ENCODE measurements at regions not wholly inside any gene's neighbourhood (a gene's known extent, or its start where the extent isn't known, plus 50 kb on each side); places are given as distances from the start of the nearest gene placed in this dataset.

DNA sequence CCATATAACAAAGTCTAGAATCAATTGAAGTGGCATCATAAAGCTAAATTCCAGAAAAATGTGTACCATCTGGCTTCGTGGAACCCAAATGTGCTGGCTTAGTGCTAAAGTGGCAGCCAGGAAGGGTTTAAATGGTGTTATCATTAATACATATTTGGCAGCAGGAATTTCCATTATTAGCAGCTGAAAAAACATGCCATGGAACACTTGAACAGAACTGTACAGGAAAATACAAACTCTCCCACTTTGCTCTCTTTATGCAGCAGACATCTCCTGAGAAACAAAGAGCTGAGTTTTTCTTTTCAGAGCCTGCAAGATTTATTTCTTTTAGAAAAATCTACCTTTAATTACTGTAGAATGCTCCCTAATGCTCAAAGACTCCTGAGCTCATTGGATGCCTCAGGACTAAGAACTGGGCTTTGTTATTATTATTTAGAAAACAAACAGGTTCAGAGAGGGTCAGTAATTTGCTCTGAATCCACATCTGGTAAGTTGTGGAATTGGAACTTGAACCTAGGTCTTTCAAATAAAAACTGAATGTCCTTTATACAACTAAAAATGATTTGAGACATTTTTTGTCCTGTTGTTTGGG is 179.0 kb downstream of the LACC1 start:
- no peak for DNase-seq

DNA sequence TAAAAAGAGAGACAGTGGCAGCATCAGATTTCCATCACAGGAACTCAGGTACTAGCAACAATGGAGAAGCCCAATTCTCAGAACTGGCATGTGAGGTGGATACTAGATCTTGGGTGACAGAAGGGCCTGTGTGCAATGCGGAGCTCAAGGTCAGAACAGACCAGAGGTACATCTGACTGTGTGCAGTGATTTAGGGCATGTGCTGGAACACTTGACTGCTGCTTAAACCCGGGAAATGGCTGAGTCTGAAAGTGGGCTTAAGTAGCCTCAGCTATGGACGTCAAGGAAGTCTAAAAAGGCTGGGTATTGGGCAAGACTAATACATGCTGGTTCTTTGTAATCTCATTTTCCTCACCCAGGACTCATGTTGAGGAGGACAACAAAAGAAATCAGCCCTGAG is 182.2 kb downstream of the LACC1 start:
- DNase-seq, result no peak

DNA sequence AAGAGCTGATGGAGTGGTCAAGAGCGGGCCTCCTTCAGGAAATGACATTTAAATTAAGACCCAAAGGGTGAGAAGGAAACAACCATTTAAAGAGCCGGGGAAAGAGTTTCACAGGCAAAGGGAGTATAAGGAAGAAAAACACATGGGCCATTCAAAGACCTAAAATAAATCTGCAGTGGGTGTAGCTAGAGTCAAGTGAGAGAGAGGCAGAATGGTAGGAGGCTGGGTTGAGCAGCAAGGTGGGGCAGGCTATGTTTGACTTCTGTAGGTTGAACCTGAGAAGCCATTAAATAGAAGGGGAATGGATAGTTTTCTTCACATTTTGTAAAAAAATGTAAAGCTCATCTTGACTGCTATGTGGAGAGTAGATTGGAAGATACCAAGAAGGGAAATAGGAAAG is 183.8 kb downstream of the LACC1 start:
- DNase-seq, result no peak

DNA sequence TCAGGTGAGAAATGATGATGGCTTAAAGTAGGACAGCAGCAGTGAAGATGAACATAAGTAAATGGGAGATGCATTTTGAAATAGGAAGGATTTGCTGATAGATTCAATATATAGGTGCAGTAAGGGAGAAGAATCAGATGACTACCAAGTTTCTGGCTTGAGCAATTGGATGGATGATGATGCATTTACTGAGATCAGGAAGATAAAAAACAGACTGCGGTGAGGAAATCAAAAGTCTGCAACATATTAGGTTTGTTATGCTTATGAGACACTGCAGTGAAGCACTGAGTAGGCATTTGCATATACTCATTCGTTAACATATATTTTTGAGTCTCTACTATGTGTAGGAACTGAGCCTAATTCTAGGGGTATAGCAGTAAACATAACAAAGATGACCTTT is 184.2 kb downstream of the LACC1 start:
- DNase-seq, result no peak

DNA sequence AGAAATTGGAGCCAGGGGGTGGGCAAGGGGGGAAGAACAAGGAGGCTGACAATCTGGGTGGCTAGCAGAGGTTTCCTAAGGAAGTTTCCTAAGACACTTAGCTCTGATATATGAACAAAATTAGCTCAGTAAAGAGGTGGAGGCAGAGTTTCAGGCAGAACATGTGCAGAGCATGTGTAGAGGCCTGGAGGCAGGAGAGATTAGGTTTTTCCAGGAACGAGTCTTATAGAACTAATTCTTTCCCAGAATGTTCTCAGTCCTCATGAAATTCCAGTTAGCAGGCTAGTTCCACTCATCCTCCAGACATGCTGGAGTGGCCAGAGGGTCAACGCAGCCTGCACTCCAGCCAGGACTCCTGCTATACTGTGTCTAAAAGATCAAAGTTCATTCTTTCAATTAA is 184.7 kb downstream of the LACC1 start:
- DNase-seq, result no peak

DNA sequence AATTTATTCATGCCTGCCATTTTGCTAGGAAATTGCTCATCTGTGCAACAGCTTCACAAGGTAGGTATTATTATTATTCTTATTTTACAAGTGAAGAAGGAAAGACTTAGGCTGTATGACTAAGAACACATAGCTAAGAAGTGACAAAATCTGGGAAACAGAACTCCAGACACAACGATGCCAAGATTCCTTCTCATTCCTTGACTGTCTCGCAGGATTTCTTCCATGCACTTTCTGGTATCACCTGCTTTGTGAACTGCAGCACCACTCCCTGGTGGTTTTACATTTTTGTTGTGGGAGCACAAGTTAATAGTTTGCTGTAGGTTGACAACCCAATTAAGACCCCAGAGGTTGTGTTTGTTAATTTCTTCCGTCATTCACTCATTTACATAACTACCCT is 188.5 kb downstream of the LACC1 start:
- DNase-seq, result no peak

DNA sequence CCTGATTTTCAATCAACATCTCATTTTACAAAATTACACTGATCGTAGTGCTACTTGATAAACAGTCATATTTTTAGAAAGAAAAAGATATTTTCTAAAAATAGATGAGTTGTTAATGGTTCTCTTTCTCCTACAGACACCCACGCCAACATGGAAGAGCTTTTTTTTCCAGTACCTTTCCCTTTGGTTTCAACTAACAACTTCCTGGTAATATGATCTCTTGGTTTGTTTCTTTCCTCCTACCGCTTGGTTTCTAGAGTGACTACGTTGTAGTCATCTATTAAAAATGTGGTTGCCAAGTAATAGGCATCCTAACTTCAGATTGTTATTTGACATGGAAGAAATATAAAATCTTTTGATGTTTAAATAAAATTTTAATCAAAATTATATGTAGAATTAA is 189.0 kb downstream of the LACC1 start:
- no peak for DNase-seq

DNA sequence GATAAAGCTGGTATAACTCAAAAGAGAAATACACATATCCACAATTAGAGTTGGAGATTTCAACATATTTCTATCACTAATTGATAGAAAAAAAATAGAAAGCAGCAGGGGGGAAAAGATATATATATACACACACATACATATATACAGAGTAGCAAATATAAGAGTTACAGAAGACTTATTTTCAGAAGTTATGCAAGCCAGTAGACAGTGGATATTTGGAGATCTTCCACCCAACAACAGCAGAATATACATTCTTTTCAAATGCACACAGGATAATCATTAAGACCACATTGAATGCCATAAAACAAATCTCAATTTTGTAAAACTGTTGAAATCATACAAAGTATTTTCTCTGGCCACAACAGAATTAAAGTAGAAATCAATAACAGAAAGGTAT is 192.8 kb downstream of the LACC1 start:
- no peak for DNase-seq

DNA sequence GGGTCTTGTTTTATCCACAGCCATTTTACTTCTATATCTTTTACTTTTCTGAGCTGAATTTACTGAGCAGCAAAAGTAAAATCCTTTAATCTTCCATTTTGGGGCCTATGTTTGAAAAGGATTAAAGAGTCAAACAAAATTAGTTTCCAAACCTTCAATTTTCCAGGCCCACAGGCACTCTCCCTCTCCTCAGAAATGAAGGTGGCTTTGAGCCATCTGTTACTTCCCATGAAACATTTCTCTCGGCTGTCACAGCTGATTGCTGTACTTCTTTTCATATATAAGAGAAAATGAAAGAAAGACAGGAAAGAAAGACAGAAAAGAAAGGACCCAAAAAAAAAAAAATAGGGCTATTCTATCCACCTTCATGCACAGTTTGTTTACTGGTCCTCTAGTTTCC is 194.9 kb downstream of the LACC1 start:
- DNase-seq, result no peak

DNA sequence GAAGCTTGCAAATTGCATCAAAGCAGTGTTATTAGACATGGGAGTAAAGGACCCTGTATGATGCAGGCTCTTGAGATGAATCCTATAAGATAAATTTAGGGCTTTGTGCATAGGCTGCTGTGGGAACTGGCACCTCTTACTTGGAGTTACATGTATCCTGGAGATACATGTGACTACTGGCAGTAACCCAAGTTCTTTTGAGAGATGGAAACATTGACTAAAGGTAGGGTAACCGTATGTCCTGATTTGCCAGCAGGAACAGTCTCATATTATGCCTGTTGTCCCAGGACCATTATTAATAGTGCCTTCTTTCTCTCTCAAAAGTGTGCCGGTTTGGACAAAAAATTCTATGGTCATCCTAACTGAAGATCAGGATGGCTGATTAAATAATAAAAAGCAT is 195.4 kb downstream of the LACC1 start:
- no peak for DNase-seq

DNA sequence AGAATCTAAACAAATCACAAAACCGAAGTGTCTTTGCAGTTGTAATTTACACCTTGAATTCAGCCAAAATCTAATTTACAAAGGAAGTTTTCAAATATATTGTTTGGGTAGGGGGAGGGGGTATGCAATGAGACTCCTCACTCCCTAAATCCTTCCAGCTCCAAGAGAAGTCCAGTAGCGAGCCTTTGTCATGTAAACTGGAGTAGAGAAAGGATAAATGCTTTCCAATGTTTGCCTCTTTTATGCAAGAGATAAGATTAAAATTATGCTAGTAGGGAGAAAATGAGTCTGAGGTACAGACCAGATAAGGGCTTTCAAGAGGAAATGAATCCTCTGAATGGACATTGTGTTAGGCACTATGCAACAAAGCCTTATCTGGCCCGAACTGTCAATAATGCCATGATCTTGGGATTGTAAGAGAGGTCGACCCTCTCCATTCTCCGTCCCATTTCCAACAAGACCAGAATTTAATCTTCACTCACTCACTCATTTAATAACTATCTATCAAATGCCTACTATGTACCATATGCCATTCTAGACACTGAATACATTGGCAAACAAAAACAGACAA is 199.2 kb downstream of the LACC1 start:
- no peak for DNase-seq

DNA sequence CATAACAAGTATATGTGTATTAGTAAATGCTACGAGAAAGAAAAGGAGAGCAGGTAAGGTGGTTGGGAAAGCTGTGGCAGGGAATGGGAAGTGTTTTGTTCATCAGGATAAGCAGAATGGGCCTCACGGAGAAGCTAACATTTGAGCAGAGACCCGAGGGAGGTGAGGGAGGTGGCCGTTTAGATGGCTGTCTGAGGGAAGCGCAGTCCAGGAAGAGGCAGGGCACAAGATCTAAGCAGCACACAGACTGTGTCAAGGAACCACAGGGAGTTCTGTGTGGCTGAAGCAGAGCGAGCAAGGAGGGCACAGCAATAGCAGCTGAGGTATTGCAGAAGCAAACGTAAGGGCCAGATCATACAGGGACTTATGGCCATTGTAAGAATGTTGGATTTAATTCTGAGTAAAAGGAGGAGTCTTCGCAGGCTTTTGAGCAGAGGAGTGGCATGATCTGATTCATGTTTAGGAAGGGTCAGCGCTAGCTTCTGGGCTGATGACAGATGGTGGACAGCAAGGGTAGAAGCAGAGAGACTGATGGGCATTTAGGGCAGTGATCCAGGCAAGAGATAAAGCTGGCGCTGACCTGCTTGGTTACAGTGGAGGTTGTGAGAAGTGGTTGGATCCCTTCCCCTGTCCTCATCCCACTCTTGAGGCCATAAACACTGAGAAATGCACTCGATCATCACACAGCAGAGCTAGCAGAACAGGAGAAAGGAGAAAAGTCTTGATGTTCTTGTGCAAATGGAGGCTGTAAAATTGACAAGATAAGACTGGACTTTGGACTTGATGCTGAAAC is 199.9 kb downstream of the LACC1 start:
- DNase-seq, result no peak

DNA sequence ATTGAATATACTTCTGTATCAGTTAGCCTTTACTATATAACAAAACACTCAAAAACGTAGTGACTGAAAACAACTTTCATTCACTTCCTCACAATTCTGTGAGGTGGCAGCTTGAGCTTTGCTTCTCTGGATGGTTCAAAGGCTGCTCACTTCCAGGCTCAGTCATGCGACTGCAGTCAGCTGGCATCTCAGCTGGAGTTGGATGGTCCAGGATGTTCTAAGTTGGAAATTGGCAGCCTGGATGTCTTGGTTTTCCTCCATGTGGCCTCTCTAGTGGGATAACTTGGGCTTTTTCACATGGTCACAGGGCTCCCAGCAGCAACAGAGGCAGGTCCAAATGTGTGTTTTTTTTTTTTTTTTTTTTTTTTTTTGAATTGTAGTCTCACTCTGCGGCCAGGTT is 204.4 kb downstream of the LACC1 start:
- DNase-seq, result no peak

DNA sequence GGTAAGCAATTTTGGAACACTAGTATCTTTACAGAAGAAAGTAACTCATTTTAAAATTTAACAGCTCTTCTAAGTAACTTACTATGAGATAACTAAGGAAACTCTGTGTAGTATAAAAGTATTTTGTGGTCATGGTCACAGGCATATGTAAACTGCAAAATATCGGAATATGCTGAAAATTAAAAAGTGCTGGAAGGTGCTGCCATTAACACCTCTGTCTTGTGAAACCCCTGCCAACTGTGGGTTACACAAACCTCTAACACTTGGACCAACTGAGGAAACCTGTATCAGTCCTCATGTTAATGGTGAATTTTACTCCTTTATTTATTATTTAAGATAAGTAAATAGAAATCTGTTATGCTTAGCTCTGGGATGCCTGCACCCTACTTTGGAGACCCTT is 206.7 kb downstream of the LACC1 start:
- no peak for DNase-seq

DNA sequence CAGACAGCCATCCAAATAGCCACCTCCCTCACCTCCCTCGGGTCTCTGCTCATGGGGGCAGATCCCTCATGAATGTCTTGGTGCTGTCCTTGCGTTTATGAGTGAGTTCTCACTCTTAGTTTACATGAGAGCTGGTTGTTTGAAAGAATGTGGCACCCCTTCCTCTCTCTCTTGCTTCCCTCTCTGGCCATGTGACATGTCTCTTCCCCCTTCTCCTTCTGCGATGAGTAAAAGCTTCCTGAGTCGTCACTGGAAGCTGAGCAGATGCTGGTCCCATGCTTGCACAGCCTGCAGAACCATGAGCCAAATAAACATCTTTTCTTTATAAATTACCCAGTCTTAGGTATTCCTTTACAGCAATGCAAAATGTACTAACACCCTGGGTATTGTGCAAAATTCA is 208.7 kb downstream of the LACC1 start:
- no peak for DNase-seq

DNA sequence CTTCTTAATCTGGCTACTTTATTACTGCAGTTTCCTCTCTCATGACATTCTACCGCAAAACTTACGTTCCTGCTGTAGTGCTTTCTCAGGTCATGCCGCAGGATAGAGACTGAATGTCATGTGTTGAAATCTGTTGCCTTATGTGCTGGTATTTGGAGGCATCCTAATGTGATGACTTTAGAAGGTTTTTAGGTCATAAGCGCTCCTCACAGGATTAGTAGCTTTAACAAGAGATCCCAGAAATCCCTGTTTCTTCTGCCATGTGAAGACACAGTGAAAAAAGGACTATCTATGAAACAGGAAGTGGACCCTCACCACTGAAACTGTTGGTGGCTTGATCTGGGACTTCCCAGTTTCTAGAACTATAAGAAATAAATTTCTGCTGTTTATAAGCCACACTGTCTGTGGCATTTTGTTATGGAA is 209.3 kb downstream of the LACC1 start:
- DNase-seq, result no peak

DNA sequence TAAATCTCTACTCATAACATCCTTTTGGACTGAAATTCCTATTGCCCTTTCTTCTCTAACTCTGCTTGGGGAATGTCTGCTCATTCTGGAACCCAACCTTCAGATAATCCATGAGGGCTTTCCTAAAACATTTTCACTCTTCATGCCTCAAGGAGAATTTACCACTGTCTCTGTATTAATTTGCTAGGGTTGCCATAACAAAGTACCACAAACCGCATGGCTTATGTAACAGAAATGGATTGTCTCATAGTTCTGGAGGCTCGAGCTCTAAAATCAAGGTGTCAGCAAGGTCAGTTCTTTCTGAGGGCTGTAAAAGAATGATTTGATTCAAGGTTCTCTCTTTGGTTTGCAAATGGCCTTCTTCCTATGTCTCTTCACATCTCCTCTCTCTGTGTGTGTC is 209.7 kb downstream of the LACC1 start:
- DNase-seq, result no peak

DNA sequence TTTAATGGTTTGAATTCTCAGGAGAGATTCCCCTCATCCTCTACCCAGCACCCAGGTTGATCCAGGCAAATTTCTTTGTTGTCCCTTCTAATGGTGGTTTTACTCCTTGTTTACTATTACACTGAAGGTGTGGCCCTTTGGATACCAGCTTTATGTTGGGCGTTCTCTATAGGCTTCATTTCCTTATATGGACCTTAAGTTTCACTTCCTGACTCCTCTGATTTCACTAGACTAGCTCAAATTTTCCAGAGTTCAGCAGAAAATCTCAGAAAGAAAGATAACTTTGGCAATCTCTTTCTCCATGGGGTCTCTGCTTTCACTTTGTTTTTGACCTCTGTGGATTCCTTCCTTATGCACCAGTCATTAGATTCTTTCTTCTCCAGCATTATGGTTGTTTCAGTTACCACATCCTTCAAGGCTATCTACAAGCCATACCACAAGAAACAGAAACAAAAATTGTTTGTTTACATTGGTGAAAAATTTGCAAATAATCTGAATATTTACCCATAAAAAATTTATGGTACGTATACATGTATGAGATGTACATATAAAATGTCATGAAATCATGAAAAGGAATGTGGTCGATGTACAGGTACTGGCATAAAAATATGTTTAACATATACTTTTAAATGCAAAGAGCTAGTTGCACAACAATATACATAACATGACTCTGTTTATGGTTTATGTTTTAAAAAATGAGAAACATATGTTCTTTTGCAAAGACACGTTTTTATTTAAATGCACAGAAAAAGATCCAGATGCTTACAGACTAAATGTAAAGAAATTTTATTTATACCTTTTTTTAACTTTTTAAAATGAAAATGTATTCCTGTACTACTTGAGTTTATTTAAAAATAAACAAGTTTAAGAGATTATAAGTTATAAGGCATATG is 212.6 kb downstream of the LACC1 start:
- no peak for DNase-seq

DNA sequence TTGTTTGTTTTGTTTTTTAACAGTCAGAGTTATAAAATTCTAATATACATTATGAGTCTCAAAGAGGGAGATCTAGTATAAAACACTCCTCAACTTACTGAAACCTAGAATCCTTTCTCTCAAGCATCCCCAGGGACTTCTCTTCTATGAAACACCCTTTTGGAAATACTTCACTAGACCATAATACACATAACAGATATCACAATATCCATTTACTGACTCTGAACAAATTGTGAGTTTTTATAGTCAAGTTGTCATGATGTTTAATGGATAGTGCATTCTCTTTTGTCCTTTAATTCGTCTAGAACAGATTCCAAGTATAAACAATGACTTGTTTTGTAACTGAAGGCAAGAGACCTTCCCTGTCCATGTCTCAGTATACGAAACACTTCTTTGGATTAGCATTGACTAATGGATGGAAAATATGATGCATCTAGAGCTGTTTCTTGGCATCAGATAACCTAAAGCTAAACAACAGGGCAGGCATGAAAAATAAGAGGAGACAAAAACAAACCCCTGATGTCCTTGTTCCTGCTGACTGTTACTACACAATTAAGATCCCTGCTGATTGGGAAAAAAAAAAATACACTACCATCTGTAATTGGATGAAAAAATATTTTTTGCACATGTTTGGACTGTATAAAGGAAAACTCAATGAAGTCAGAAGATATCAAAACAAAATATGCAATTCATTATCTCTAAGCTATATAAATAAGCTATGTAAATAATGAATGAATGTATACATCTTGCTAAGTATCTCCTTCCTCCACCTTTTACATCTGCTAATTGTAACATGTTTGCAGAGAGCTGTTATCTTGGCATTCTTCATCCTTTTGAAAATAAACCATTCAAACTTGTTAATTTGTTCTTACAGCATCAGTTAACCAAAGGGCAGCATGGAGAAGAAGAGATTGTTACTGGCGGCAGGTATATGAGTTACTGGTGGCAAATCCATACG is 214.2 kb downstream of the LACC1 start:
- no peak for DNase-seq

DNA sequence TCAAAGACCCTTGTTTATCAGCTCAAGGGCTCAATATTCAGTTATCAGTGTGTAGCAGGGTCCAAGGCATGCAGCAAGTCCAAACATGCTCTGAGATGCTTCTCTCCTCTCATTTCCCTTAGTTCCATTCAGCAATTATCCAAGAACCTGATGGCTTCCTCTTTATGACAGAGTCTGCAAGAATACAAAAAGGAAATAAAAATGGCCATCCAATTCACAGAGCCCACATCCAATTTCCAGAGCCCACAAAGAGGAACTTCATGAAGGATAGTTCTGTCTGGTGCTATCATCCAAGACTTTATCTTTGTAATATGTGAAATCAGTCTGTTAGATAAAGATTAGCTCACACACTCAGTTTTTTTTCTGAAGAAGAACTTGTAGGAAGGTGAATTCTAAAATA is 217.2 kb downstream of the LACC1 start:
- no peak for DNase-seq

DNA sequence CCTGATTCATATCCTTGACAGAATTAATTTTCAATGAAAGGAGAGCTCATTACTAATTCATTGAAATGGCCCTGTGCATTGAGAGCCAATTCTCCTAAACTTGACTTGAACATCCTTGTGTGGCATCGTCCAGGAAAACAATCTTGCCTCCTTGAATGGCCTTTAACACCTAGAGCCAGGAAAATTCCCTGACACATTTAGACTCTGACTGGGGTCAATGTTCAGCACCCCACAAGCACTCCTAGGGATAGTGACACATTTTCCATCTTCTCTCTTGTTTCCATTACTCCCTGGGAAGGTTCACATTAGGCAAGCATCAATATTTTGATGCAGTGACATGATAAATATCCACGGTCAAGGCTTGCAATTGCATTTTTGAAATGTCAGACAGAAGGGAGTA is 218.9 kb downstream of the LACC1 start:
- no peak for DNase-seq

DNA sequence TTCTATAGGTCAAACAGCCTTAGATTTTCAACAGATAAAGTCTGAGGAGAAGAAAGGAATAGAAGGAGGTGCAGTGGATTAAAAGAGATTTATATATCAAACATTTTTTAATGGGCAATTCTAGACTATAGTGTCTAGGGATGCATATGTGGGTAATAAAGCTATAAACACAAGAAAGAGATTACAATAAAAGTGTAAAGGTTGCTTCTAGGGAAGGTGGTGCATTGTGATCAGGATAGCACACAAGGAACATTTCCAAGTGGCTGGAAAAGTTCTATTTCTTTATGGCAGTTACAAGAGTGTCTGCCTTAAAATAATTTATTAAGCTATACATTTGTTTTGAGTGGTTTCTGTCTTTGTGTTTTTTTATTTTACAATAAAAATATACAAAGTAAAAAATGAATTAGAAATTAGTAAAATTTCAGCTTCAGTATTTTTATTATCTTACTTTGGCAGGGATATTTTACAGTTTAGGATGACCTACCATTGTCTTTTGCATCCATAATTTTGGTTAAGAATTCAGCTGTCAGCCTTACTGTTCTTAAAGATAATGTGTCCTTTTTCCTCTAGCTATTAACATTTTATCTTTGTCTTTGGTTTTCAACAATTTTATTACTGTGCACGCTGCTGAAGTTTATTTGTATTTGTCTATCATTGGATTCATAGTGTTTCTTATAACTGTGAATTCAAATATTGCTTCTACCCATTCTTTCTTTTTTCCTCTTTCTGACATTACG is 221.8 kb downstream of the LACC1 start:
- DNase-seq, result no peak

Measured in activated effector memory CD4-positive, alpha-beta T cell treated with anti-CD3 and anti-CD28 coated beads, Interleukin-2, amount 50 U/mL, for 16 hours (primary cell).